ENCODE measurements at regions not wholly inside any gene's neighbourhood (a gene's known extent, or its start where the extent isn't known, plus 50 kb on each side); places are given as distances from the start of the nearest gene placed in this dataset.

DNA sequence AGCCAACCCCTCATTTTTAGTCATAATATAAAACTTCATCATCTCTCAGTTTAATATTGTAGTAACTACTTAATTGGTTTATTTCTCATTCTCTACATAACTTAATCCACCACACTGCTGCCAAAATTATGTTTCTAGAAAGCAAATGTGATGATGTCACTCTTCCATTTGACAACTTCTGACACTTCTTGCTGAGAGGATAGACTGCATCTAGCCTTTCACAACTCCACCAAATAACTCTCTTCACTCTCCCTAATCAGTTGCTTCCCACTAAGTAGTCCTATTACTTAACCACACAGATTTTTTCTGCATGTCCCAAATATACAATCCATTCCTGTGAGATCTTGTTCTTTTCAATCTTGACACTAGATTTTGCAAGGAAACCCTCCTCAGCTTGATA lies 951.3 kb downstream of the EPHA7 start:
- H4K20me1 ChIP-seq (ENCODE audit: insufficient read depth, poor library complexity, severe bottlenecking), result no peaks in the 10 kb centered on the region
- DNase-seq (ENCODE audit: low spot score), result no peak
- H3K27me3 ChIP-seq, result no peaks in the 10 kb centered on the region
- no peaks in the 10 kb centered on the region for H3K36me3 ChIP-seq (replicated peaks; ENCODE audit: insufficient read depth, low read depth)
- no peaks in the 10 kb centered on the region for H3K9me3 ChIP-seq (ENCODE audit: low read depth)
- H3K27ac ChIP-seq, result no peak overlapping the region
- no peak overlapping the region for H3K4me3 ChIP-seq
- no peak overlapping the region for H3K4me2 ChIP-seq
- H3K9me2 ChIP-seq (replicated peaks; ENCODE audit: insufficient read depth), result no peaks in the 10 kb centered on the region
- H2AFZ ChIP-seq, result no peak overlapping the region
- no peaks in the 10 kb centered on the region for H3K4me1 ChIP-seq (ENCODE audit: insufficient read depth)
- no peaks in the 10 kb centered on the region for H3K79me2 ChIP-seq
- TF ChIP-seq EZH2 (IDR thresholded peaks at IDR 0.05; ENCODE audit: borderline replicate concordance), result no peak
- TF ChIP-seq, protein P1, sequence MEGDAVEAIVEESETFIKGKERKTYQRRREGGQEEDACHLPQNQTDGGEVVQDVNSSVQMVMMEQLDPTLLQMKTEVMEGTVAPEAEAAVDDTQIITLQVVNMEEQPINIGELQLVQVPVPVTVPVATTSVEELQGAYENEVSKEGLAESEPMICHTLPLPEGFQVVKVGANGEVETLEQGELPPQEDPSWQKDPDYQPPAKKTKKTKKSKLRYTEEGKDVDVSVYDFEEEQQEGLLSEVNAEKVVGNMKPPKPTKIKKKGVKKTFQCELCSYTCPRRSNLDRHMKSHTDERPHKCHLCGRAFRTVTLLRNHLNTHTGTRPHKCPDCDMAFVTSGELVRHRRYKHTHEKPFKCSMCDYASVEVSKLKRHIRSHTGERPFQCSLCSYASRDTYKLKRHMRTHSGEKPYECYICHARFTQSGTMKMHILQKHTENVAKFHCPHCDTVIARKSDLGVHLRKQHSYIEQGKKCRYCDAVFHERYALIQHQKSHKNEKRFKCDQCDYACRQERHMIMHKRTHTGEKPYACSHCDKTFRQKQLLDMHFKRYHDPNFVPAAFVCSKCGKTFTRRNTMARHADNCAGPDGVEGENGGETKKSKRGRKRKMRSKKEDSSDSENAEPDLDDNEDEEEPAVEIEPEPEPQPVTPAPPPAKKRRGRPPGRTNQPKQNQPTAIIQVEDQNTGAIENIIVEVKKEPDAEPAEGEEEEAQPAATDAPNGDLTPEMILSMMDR (IDR thresholded peaks at IDR 0.05; ENCODE audit: poor library complexity), result no peak
- no peak for TF ChIP-seq EZH2phosphoT487 (IDR thresholded peaks at IDR 0.05; ENCODE audit: low read depth, severe bottlenecking, unreplicated experiment)

DNA sequence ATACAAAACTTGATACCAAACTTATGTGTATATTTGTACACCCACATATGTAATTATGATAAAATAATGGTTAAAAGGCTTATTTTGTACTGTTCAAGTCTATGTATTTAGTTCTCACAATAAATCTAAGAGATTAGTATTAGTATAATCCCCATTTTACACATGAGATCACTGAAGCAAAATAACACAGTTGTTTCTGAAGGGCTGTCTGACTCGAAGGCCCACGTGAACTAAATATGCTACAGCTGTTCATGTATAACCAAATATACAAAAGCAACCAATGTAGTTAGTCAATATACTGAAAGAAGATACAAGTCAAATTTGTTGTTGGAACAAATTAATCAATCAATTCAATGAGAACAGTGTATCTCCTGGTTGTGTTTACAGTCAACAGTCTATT lies 959.2 kb downstream of the EPHA7 start:
- no peaks in the 10 kb centered on the region for H3K9me2 ChIP-seq (replicated peaks; ENCODE audit: insufficient read depth)
- H3K9me3 ChIP-seq (ENCODE audit: low read depth), result no peaks in the 10 kb centered on the region
- no peak overlapping the region for H3K27ac ChIP-seq
- H3K4me3 ChIP-seq, result no peak overlapping the region
- WGBS (ENCODE audit: low lambda C conversion rate, missing lambda C conversion rate), result 86% methylated on average over 2 of the region's 2 CpGs
- no peaks in the 10 kb centered on the region for H3K27me3 ChIP-seq
- H3K36me3 ChIP-seq (replicated peaks; ENCODE audit: insufficient read depth, low read depth), result no peaks in the 10 kb centered on the region
- no peak overlapping the region for H2AFZ ChIP-seq
- H3K4me1 ChIP-seq (ENCODE audit: insufficient read depth), result no peaks in the 10 kb centered on the region
- no peak for DNase-seq (ENCODE audit: low spot score)
- TF ChIP-seq, protein P1 (IDR thresholded peaks at IDR 0.05; ENCODE audit: poor library complexity), result no peak
- no peak for TF ChIP-seq EZH2 (IDR thresholded peaks at IDR 0.05; ENCODE audit: borderline replicate concordance)
- TF ChIP-seq EZH2phosphoT487 (IDR thresholded peaks at IDR 0.05; ENCODE audit: low read depth, severe bottlenecking, unreplicated experiment), result no peak
- H3K4me2 ChIP-seq, result no peak overlapping the region
- no peaks in the 10 kb centered on the region for H3K79me2 ChIP-seq
- H4K20me1 ChIP-seq (ENCODE audit: insufficient read depth, poor library complexity, severe bottlenecking), result no peaks in the 10 kb centered on the region

DNA sequence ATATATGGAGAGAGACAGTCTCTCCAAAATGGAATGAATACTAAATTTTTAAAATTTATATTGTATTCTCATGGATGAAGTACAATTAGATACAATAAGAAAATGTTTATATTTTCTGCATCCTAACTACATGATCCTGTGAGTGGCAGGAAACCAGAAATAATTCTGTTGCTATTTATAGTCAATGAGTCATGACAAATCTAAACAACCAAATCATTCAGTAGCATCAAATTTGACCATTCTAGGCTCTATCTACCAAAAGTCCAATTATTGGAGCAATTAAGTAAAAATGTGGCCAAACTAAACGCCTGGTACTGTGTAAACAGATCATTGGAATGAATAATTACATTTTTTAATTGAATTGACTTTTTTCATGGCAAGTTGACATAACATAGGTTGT lies 959.8 kb downstream of the EPHA7 start:
- 48% methylated on average over 1 of the region's 1 CpG for WGBS (ENCODE audit: low lambda C conversion rate, missing lambda C conversion rate)
- Histone ChIP-seq H2AFZ (no peak overlapping the region), H3K4me3 (no peak overlapping the region), H3K4me1 (ENCODE audit: insufficient read depth) (no peaks in the 10 kb centered on the region), H3K36me3 (replicated peaks; ENCODE audit: insufficient read depth, low read depth) (no peaks in the 10 kb centered on the region), H3K27ac (no peak overlapping the region), H3K9me2 (replicated peaks; ENCODE audit: insufficient read depth) (no peaks in the 10 kb centered on the region), H3K27me3 (no peaks in the 10 kb centered on the region), H3K79me2 (no peaks in the 10 kb centered on the region), H3K9me3 (ENCODE audit: low read depth) (no peaks in the 10 kb centered on the region), H4K20me1 (ENCODE audit: insufficient read depth, poor library complexity, severe bottlenecking) (no peaks in the 10 kb centered on the region), H3K4me2 (no peak overlapping the region)
- TF ChIP-seq EZH2phosphoT487 (IDR thresholded peaks at IDR 0.05; ENCODE audit: low read depth, severe bottlenecking, unreplicated experiment) (no peak), EZH2 (IDR thresholded peaks at IDR 0.05; ENCODE audit: borderline replicate concordance) (no peak)
- TF ChIP-seq, protein P1 (IDR thresholded peaks at IDR 0.05; ENCODE audit: poor library complexity), result no peak
- no peak for DNase-seq (ENCODE audit: low spot score)

DNA sequence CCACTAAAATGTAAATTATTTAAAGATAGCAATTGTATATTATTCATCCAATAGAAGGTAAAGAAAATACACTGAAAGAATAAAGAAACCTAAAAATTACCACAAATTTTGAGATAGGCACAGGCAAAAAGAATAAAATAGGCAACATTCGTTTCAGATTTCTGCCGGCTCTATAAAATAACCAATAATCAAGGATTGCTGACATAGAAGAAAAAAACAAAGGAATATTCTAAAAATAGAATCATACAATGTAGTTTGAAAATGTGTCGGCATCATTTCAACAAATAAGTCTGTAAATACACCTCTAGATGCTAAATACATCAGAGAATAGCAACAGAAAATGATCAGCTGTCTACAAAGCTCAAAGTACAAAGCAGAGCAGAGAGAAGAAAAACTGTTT lies 973.3 kb downstream of the EPHA7 start:
- no peak overlapping the region for H3K4me3 ChIP-seq
- no peaks in the 10 kb centered on the region for H3K79me2 ChIP-seq
- H3K27ac ChIP-seq, result no peak overlapping the region
- H3K36me3 ChIP-seq (replicated peaks; ENCODE audit: insufficient read depth, low read depth), result no peaks in the 10 kb centered on the region
- no peaks in the 10 kb centered on the region for H3K27me3 ChIP-seq
- TF ChIP-seq EZH2 (IDR thresholded peaks at IDR 0.05; ENCODE audit: borderline replicate concordance) (no peak), EZH2phosphoT487 (IDR thresholded peaks at IDR 0.05; ENCODE audit: low read depth, severe bottlenecking, unreplicated experiment) (no peak)
- TF ChIP-seq, protein P1 (IDR thresholded peaks at IDR 0.05; ENCODE audit: poor library complexity), result no peak
- H3K4me1 ChIP-seq (ENCODE audit: insufficient read depth), result no peaks in the 10 kb centered on the region
- no peak overlapping the region for H3K4me2 ChIP-seq
- DNase-seq (ENCODE audit: low spot score), result no peak
- no peak overlapping the region for H2AFZ ChIP-seq
- H3K9me3 ChIP-seq (ENCODE audit: low read depth), result no peaks in the 10 kb centered on the region
- WGBS (ENCODE audit: low lambda C conversion rate, missing lambda C conversion rate), result 91% methylated on average over 3 of the region's 3 CpGs
- H3K9me2 ChIP-seq (replicated peaks; ENCODE audit: insufficient read depth), result no peaks in the 10 kb centered on the region
- H4K20me1 ChIP-seq (ENCODE audit: insufficient read depth, poor library complexity, severe bottlenecking), result no peaks in the 10 kb centered on the region

All from hepatocyte (in vitro differentiated cells).